NCI-H510A (cell line): ENCODE measurements at regions not wholly inside any gene's neighbourhood (a gene's known extent, or its start where the extent isn't known, plus 50 kb on each side); places are given as distances from the start of the nearest gene placed in this dataset.
A peak's percentile ranks its signal among the peaks of the same experiment; 100 is the strongest.

Experiments
- DNase-seq: peaks from one replicate; lab custom pipeline; 2025; lab: John Stamatoyannopoulos, UW

DNA sequence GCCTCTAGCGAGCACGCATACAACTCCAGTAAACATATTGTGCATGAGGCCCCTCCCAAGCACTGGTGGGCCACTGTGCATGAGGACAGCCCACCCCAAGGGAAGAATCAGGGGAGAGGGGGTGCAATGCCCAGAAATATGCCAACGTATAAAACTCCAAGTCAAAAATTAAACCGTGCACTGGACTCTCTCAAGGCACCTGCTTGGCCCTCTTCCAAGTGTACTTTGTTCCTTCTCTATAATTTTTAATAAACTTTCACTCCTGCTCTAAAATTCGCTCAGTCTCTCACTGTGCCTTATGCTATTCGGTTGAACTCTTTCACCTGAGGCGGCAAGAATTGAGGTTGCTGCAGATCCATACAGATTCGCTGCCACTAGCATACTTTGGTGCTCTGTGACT, 465.3 kb upstream of the TENM4 start:
- DNase-seq, result no peak

DNA sequence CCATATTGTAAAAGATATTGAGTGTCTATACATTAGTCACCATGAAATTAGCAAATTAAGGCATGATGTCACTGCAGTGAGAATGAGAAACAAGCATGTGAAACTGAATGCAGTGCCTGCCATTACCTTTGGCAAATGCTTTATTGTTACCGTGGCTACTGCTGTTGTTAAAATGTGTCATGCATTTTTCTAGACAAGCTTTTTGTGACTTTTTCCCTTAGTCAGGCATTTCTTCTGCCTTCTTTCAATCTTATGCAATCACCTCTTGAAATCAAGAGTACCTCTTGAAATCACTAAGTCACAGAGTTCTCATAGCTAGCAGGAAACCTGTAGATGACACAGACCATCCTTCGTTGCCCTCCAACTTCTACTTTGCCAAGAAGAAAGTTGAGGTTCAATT, 461.7 kb upstream of the TENM4 start:
- DNase-seq, result no peak

DNA sequence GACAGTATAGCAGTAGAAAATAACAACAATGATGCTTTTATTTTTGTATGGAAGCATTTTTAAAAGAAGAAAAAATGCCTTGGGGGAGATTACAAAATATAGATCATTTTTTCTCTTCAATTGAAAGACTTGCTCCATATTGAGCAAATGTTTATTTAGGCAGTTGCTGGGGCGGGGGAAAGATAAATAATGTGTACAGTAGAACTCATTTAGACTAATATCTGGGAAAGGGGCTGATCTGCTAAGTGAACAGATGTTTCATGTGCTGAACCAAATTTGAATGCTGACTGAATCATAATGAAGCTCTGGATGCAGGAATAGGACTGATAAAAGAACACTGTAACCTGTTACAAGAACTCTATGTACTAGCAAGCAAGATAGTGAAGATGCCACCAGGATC, 457.1 kb upstream of the TENM4 start:
- DNase-seq, result no peak

DNA sequence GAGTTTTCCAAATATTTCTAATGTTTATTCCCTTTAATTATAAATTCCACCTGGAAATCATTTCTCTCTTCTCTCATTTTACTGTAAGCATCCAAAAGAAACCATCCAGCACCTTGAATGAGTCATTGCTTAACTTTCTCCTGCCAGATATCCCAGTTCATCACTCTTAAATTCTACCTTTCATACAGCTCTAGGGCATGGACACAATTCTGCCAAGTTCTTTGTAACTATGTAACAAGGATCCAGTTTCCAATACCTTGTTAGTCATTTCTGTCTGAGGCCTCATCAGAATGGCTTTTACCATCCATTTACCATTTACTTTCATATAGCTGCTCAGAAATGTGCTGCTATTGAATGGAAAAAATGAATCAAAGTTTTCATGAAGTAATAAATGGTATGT, 455.4 kb upstream of the TENM4 start:
- no peak for DNase-seq

DNA sequence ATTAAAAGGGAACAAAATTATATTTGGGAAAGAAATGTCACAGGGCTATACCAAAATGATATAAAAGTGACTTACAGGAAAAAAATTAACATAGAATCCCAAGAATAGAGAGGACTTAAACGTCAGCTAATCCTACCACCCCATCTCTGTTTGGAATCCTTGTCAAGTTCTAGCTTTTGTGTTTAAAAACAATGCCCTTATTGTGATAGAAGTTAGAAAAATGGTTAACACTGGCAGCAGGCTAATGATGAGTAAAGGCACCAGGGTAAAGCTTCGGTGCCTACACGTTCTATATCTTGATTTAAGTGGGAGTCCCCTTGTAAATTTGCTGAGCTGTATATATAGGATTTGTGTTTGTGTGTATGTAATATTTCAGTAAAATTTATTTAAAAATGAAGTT, 453.3 kb upstream of the TENM4 start:
- no peak for DNase-seq

DNA sequence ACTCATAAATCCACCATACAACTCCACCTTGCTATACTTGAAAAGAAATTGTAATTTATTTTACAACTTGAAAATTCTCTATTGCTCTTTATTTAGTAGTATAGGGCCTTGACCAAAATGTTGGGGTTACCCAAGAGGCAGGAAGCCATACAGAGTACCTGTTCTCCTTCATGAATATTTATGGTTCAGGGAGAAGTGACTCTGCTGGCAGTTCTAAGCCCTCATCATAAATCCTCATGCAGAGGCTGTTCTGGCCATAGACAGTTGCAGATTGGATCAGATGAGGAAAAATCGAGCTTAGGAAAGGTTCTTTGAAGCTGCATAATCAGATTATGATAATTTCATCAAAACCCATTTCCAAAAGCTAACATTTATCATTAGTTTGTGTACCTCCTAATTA, 449.4 kb upstream of the TENM4 start:
- no peak for DNase-seq

DNA sequence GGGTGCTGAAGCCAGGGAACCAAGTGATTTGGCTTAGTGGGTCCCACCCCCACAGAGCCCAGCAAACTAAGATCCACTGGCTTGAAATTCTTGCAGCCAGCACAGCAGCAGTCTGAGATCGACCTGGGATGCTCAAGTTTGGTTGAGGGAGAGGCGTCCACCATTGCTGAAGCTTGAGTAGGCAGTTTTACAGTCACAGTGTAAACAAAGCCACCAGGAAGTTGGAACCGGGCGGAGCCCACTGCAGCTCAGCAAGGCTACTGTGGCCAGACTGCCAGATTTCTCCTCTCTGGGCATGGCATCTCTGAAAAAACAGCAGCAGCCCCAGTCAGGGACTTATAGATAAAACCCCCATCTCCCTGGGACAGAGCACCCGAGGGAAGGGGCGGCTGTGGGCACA, 424.1 kb upstream of the TENM4 start:
- DNase-seq, result no peak

DNA sequence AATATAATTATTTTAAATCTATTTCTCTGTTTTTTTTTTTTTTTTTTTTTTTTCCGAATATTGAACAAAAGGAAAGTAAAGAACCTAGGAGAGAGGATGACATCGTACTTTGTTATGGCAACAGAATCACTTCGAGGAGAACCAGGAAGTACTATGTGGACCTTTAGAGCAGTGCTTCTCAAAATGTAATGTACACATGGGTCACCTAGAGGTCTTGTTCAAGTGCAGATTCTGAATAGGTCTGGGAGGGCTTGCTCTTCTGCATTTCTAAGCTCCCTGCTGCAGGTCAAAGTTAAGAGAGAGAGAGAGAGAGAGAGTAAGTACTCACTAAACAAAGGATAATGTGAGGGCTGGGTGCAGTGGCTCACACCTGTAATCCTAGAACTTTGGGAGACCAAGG, 419.5 kb upstream of the TENM4 start:
- DNase-seq, result no peak

DNA sequence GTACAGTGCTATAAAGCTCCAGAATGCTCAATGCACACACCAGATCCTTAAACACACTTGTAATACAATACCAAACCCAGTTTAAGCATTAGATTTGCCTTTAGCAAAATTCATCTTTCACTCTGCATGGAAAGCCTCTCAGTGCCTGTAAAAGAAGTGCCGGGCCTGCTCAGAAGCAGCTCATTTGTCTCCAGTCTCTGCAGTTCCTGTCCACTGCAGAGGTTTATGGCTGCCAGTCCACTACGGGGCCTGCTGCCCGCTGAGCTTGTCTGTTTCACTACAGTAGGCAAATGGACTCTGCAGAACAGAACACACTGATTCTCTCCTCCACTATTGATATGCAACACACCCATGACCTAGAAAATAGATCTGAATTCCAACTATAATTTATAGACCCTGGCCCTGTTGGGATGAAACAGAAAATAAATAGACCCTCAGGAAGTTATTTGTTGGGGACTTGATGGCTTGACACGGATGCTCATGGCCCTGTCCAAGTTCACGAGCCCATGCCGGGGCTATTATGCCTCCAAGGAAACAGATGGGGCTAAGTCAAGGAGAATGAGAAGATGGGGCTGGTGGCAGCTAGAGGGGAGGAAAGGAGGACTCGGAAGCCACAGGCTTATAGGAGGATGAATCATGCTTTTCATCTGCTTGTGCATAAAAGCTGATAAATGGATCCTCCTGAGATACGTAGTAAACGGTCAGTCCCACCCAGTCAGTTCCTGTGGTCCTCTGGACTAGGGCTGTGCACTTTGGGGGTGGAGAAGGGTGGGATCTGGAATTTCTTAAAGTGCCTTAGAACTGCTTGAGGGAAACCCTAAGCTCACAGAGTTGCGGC, 416.8 kb upstream of the TENM4 start:
- DNase-seq, result no peak

DNA sequence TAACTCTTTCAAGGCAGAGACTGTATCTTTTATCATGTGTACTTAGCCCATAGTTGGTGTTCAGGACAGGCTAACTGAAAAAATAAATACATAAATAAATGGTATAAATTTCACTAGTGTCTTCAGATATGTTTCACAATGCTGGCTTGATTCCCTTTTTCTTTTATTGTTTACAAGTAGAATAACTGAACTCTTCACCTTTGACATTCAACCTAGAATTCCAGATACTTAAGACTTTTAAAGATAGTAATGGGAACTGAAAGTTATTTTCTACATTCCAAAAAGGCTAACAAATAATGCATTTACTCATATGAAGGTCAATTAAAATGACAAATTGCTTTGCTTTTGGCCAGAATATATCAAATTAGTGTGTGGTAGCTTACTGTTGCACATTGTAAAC, 411.3 kb upstream of the TENM4 start:
- DNase-seq, result no peak

DNA sequence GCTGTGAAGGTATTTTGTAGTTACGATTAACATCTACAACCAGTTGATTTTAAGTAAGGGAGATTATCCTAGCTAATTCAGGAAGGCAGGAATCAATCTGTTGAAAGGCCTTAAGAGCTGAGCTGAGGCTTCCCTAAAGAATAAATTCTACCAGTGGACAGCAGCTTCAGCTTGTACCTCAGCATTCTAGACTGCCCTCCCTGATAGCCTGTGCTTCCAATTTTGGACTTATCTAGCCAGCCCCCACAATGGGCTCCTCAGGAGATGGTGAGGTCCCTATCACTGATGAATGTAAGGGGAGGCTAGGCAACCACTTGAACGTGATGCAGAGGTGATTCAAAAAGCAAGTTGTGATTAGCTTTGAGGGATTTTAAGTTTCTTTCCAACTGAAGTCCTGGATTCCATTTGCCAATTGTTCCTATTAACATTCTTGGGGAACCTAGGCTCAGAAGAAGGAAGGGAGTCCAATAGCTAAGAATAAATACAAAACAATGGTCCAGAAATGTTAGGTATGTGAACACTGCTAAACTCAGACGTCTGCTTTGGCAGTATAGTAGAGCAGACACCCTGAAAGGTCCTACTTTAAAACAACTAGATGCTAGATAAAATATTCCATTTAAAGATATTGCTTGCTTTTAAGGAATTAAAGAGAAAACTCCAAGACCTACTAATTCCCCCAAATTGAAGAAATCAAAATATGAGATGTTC, 404.3 kb upstream of the TENM4 start:
- DNase-seq, result no peak

DNA sequence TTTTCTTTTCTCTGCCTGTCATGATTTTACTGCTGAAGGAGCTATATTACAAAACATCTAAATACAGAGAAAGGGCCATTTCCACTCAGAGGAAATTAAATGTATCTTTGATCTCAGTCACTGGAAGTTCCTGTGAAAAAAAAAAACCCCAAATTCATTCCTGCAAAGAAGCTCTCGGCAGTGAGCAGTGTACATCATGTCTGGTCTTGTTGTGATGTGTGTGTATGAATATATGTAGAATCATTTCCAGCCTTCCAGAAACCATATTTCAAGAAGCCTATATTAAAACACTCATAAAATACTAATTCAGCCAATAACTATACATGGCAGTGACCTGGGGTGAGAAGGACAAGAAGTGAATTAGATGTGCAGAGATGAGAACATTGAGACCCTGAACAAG, 393.2 kb upstream of the TENM4 start:
- no peak for DNase-seq

DNA sequence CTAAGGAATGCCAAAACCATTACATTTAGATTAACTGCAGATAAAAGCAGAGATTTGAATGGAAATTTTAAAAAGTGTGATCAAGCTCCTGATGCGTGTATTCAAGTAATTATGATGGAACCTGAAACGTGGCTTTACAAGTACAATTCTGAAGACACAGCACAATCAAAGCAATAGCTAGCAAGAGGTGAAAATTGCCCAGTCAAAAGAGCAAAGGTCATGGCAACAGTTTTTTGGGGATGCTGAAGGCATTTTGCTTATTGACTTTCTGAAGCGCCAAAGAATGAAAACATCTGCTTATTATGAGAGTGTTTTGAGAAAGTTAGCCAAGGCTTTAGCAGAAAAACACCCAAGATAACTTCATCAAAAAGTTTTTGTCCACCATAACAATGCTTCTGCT, 389.6 kb upstream of the TENM4 start:
- no peak for DNase-seq

DNA sequence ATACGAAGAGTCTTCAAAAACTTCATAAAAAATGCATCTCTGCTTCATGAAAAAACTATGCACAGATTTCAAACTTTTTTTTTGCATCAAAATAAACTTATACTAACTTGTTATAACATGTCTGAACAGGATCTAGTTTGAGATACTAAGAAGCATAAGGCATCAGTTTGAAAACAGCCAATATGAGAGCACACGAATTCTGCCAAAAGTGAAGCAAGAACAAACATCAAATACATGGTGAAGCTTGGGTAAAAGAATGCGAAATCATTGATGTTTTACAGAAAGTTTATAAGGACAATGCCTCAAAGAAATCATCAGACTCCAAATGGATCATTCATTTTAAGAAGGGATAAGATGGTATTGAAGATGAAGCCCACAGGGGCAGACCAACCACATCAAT, 389.1 kb upstream of the TENM4 start:
- DNase-seq, result no peak

DNA sequence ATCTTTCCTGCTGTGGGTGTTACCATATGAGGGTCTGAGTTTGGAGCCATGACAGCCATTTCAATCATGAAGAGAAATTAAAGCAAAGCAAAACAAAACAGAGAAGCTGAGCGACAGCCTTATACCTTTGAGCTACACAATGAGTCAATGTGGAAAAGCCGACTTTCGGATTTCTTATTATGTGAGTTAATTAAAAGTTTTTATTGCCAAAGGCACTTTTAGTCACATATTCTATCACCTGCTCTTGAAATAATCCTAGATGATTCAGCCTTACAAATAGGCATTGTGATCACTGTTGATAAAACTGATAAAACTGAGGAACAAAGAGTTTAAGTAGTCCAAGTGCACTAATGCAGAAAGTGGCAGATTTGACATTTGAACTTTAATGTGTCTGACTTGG, 381.9 kb upstream of the TENM4 start:
- no peak for DNase-seq

DNA sequence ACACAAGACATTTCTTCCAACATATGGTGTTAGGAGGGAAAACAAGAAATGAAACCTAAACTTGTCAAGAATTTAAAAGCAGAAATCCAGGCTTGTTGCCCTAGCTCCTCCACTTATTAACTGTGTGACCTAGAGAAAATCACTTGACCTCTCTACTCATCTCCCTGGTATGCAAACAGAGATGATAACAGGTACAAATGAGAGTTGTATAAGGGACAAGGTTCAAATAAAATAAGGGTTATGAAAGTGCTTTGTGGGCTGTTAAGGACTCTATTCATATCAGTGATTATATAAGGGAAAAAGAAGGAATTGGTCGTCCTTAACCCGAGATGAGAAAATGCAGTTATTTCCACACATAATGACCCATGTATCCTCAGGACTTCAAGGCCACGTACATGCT, 372.7 kb upstream of the TENM4 start:
- DNase-seq, result no peak

DNA sequence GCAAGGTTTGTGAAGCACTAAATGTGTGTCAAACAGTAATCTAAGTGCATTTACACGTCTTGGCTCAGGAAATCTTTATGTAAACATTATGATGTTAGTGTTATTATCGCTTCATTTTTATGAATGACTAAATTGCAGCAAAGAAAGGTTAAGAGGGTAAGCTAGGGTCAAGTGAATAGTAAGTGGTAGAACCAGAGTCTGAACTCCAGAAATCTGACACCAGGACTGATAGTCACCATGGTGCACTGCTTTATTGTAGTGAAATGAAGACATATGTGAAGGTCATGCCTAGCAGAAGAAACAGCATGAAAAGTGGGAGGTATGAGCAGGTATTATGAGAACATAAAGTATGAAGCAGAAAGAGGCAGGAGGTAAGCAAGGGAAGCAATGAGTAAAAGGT, 368.7 kb upstream of the TENM4 start:
- DNase-seq, result peak; percentile 5

DNA sequence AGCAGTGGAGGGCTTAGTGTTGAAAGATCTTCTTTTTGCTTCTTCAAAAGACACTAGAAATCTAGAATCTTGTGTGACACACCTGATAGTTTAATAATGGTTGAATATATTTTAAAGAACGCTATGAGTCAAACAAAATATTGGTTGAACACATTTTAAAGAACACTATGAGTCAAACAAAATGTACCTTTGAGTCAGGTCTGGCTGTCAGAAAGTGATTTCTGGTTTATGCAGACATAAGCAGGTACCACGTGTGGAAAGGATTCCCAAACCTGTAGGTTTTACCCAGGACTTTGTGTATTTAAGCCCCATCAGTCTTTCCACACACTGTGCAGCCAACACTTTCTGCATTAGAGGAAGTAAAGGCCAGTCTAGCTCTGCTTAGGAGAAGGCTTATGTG, 366.7 kb upstream of the TENM4 start:
- no peak for DNase-seq

DNA sequence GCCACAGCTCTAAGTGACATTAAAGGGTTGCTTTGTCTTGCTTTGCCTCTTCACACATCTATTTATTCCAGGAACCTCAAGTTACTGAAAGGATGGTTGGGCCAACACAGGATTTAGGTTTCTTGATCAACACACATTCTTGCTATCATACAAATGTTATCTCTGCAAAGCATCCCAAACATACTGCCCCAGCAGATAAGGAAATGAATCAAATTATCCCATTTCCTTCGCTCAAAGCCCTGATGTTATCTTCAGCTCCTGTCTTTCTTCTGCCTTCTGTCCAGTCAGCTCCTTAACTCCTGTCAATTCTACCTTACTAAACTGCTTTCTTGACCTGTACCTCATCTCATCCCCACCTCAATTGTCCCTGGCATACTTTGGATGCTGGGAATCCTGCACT, 355.9 kb upstream of the TENM4 start:
- no peak for DNase-seq

DNA sequence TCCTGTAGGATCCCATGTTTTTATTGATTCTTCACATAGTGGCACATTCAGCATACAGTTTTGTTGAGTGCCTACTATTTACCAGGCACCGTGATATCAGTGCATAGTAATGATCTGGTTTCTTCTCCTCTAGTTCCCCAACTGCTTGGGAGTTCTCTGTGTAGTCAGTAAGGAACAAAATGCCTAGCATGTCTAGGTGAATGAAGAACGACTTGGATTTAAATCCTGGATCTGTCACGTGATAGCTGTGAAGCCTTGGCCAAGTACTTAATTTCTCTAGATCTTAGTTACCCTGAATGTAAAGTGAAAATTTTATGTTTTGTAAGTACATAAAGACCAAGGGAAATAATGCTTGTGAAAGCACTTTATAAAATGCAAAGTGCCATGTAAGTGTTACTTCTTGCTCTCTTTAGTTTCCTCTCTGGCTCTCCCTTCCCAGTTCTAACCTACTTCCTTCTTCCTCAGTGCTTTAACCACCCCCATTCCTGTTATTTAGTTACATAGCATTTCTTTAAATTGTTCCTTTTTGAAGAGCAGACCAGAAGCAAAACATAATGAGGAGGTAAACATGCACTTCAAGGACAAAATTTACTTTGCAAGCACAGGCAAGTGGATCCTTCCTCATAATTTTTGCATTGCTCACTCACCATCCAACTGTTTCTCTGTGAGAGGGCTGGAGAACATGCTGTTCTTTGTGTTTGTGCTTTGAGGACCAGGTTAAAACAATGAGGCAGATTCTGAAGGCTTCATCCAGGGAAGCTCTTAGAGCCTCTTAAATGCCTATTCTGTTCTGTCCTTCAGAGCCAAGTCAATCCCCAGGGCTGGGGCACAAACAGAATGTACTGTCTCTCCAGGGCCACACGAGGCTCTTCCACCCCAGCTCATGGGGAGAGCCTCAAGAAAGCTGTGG, 353.9 kb upstream of the TENM4 start:
- no peak for DNase-seq

DNA sequence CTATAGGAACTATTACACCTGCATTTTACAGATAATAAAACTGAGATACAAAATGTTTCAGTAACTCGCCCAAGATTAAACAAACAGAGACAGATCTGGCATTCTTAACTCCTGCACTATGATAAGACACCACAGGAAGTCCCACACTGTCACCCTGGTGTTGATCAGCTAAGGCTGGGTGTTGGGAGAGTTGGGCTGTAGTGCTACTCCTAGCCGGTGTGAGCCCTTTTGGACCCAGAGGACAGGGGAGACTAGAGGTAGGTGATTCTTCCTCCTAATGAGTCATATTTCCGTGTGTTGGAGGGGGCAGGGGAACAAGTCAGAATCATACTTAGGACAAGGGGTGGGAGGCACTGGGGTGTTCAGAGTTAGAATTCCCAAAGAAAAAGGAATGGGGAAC, 353.2 kb upstream of the TENM4 start:
- DNase-seq, result no peak

DNA sequence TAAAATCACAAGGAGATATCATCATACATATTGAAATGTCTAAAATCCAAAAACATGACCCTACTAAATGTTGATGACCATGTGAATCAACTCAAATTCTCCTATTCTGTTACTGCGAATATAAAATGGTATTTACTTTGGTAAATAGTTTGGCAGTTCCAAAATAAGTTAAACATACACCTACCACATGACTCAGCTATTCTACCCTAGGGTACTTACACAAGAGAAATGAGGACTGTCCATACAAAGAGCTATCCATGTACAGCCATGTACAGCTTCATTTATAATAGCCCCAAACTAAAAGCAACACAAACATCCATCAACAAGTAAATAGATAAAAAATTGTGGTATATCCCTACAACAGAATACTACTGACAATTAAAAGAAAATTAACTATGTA, 346.1 kb upstream of the TENM4 start:
- DNase-seq, result no peak

DNA sequence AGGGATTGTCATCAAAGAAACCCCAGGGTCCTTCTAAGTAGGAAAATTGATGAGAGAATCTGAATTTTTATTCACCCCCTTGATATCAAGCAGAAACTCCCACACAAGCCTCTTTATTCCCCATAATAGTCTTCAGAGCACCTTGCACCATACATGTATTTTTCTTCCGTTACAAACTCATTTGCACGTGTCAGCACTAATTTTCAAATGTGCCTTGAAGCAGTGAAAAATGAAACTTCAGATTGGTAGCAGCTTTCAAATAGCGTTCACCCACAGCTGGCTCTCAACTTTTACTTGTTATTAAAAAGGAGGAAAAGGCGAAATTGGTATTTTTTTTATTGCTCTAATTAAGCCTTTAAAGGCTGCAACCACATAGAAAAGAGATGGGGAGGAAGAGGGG, 343.0 kb upstream of the TENM4 start:
- no peak for DNase-seq
